GM03348 (cell line): ENCODE measurements at regions not wholly inside any gene's neighbourhood (a gene's known extent, or its start where the extent isn't known, plus 50 kb on each side); places are given as distances from the start of the nearest gene placed in this dataset.
A peak's percentile ranks its signal among the peaks of the same experiment; 100 is the strongest.

ENCODE experiments used
- DNase-seq: peaks from one replicate; pipeline ENCODE4 v3.0.0; 2012; ENCODE audit warnings: low spot score

GRCh38 chr4:182143822-182144625, 99.2 kb upstream of the TENM3 start:
- peak; percentile 87 for DNase-seq

- DNase-seq: peak; percentile 76
These were observed 98.4 kb upstream of the TENM3 start for GRCh38 chr4:182144626-182145333.

GRCh38 chr4:182145334-182145905, 97.8 kb upstream of the TENM3 start:
- no peak for DNase-seq

- DNase-seq: no peak
These were observed 95.8 kb upstream of the TENM3 start for GRCh38 chr4:182147391-182147790.

GRCh38 chr4:182150645-182151044, 92.6 kb upstream of the TENM3 start:
- no peak for DNase-seq

- no peak for DNase-seq
These were observed 87.4 kb upstream of the TENM3 start for GRCh38 chr4:182155806-182156205.

- DNase-seq: no peak
These were observed 80.0 kb upstream of the TENM3 start for GRCh38 chr4:182163180-182163579.

GRCh38 chr4:182169572-182169971, 73.6 kb upstream of the TENM3 start:
- DNase-seq: no peak

GRCh38 chr4:182169987-182170386, 73.2 kb upstream of the TENM3 start:
- no peak for DNase-seq

- DNase-seq: no peak
These were observed 72.7 kb upstream of the TENM3 start for GRCh38 chr4:182170417-182170935.

GRCh38 chr4:182174979-182175378, 68.2 kb upstream of the TENM3 start:
- DNase-seq: no peak

- DNase-seq: no peak
These were observed 67.2 kb upstream of the TENM3 start for GRCh38 chr4:182175788-182176519.

GRCh38 chr4:182177166-182177565, 66.0 kb upstream of the TENM3 start:
- DNase-seq: no peak

GRCh38 chr4:182179105-182179504, 64.1 kb upstream of the TENM3 start:
- DNase-seq: peak; percentile 37

- DNase-seq: no peak
These were observed 63.5 kb upstream of the TENM3 start for GRCh38 chr4:182179751-182180150.

- no peak for DNase-seq
These were observed 57.7 kb upstream of the TENM3 start for GRCh38 chr4:182185491-182185890.

- DNase-seq: no peak
These were observed 55.5 kb upstream of the TENM3 start for GRCh38 chr4:182187674-182188073.

- peak; percentile 37 for DNase-seq
These were observed 54.6 kb upstream of the TENM3 start for GRCh38 chr4:182188622-182189021.

- peak; percentile 64 for DNase-seq
These were observed 53.9 kb upstream of the TENM3 start for GRCh38 chr4:182189103-182189878.

GRCh38 chr4:182190306-182190705, 52.9 kb upstream of the TENM3 start:
- DNase-seq: no peak

- peak; percentile 39 for DNase-seq
These were observed 50.6 kb upstream of the TENM3 start for GRCh38 chr4:182192511-182193181.
